ENCODE measurements at regions not wholly inside any gene's neighbourhood (a gene's known extent, or its start where the extent isn't known, plus 50 kb on each side); places are given as distances from the start of the nearest gene placed in this dataset.

- TF ChIP-seq ZNF614 (CRISPR knock-in tag; IDR thresholded peaks at IDR 0.05; ENCODE audit: borderline replicate concordance), result no peak
- TF ChIP-seq ZBTB43 (CRISPR knock-in tag; conservative IDR thresholded peaks at IDR 0.05), result no peak
- TF ChIP-seq, protein P1, sequence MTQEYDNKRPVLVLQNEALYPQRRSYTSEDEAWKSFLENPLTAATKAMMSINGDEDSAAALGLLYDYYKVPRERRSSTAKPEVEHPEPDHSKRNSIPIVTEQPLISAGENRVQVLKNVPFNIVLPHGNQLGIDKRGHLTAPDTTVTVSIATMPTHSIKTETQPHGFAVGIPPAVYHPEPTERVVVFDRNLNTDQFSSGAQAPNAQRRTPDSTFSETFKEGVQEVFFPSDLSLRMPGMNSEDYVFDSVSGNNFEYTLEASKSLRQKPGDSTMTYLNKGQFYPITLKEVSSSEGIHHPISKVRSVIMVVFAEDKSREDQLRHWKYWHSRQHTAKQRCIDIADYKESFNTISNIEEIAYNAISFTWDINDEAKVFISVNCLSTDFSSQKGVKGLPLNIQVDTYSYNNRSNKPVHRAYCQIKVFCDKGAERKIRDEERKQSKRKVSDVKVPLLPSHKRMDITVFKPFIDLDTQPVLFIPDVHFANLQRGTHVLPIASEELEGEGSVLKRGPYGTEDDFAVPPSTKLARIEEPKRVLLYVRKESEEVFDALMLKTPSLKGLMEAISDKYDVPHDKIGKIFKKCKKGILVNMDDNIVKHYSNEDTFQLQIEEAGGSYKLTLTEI (CRISPR knock-in tag; conservative IDR thresholded peaks at IDR 0.05), result no peak
- TF ChIP-seq, protein P2, sequence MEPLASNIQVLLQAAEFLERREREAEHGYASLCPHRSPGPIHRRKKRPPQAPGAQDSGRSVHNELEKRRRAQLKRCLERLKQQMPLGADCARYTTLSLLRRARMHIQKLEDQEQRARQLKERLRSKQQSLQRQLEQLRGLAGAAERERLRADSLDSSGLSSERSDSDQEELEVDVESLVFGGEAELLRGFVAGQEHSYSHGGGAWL (CRISPR knock-in tag; IDR thresholded peaks at IDR 0.05), result no peak
- no peak for TF ChIP-seq CTCF (CRISPR knock-in tag; IDR thresholded peaks at IDR 0.05)
- TF ChIP-seq, protein P3, sequence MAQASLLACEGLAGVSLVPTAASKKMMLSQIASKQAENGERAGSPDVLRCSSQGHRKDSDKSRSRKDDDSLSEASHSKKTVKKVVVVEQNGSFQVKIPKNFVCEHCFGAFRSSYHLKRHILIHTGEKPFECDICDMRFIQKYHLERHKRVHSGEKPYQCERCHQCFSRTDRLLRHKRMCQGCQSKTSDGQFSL (CRISPR knock-in tag; IDR thresholded peaks at IDR 0.05), result no peak
- TF ChIP-seq ZNF335 (CRISPR knock-in tag; IDR thresholded peaks at IDR 0.05), result no peak
- TF ChIP-seq, protein P4, sequence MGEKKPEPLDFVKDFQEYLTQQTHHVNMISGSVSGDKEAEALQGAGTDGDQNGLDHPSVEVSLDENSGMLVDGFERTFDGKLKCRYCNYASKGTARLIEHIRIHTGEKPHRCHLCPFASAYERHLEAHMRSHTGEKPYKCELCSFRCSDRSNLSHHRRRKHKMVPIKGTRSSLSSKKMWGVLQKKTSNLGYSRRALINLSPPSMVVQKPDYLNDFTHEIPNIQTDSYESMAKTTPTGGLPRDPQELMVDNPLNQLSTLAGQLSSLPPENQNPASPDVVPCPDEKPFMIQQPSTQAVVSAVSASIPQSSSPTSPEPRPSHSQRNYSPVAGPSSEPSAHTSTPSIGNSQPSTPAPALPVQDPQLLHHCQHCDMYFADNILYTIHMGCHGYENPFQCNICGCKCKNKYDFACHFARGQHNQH (CRISPR knock-in tag; IDR thresholded peaks at IDR 0.05), result no peak
- no peak for TF ChIP-seq ZNF251 (CRISPR knock-in tag; IDR thresholded peaks at IDR 0.05)
- TF ChIP-seq NFE2 (CRISPR knock-in tag; IDR thresholded peaks at IDR 0.05), result no peak
- no peak for TF ChIP-seq STAT5B (CRISPR knock-in tag; IDR thresholded peaks at IDR 0.05)
- TF ChIP-seq, protein P5, sequence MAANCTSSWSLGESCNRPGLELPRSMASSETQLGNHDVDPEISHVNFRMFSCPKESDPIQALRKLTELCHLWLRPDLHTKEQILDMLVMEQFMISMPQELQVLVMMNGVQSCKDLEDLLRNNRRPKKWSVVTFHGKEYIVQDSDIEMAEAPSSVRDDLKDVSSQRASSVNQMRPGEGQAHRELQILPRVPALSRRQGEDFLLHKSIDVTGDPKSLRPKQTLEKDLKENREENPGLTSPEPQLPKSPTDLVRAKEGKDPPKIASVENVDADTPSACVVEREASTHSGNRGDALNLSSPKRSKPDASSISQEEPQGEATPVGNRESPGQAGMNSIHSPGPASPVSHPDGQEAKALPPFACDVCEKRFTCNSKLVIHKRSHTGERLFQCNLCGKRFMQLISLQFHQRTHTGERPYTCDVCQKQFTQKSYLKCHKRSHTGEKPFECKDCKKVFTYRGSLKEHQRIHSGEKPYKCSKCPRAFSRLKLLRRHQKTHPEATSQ (CRISPR knock-in tag; IDR thresholded peaks at IDR 0.05; ENCODE audit: borderline replicate concordance), result no peak
- no peak for TF ChIP-seq KDM3A (CRISPR knock-in tag; IDR thresholded peaks at IDR 0.05; ENCODE audit: low read depth)
These were observed 114.9 kb upstream of the PRSS58 start for GRCh38 chr7:142372727-142373126.
